Fibroblast of skin of right quadriceps (primary cell): ENCODE measurements at regions not wholly inside any gene's neighbourhood (a gene's known extent, or its start where the extent isn't known, plus 50 kb on each side); places are given as distances from the start of the nearest gene placed in this dataset.

Experiments used
- DNase-seq: peaks from one replicate; pipeline ENCODE4 v3.0.0-alpha.2; 2013

DNA sequence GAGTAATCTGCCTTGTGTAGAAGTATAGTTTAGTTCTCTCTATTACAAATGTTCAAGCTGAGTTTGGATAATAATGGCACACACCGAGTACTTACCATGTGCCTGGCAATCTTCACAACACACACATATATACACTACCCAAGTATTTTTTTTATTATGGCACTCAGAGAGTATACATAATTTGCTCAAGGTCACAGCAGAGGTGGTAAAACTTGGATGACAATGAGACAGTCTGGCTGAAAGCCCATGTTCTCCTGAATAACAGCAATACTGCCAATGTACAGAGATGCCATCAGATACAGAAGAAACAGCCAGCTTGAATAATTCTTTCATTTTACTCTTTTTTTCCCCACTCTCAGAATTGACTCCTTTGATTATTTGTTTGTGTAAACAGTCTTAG, 460.0 kb downstream of the CNTN6 start:
- DNase-seq: no peak

DNA sequence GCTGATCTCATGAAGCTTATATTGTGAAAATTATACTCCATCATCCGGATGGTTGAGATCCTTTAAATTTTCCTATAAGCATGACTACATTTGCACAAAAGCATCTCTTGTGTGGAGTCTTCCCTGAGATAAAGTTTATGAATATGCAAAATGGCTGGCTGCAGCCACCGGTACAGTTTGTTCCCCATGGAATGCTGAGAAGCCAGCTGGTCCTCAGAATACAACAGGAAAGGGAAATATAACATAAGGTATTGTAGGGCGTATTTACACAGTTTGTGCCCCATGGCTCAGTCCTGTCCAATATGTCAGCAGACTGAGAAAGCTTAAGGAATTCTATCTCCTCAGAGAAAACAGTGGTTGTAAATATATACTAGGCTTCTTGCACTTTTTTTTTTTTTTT, 468.6 kb downstream of the CNTN6 start:
- DNase-seq: no peak

DNA sequence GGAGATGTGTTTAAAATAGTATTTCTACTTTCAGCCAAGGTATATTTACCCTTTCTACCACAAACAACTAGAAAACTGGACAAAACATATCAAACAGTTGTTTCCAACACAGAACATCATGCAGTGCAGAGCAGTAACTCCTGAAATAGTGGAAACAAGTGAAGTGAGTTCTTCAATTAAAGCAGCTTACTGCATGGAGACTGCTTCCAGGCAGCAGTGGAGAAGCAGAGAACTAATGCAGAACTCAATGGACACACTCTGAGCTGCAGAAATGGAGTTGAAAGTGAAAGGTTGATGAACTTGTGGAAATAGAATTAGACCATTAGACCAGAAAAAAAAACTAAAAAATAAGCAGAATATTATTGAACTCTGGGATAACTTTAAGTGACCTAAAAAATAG, 478.9 kb downstream of the CNTN6 start:
- no peak for DNase-seq

DNA sequence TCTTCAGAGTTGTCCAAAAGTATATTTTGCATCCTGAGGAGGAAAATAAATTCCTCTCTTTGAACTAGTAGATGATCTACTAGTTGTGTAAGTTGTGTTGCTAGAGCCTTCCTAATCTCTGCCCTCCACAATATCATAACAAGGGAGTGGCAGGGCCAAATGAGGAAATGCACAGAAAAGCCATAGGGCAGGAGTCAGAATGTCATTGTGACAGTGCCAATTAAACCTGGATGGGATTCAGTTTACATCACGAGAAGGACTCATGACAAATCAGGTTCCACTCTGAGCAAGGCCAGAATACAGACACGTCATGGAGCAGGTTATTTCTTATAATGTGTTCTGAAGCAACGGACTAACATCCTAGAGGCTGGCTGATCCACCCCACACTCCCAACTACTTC, 483.2 kb downstream of the CNTN6 start:
- DNase-seq: no peak

DNA sequence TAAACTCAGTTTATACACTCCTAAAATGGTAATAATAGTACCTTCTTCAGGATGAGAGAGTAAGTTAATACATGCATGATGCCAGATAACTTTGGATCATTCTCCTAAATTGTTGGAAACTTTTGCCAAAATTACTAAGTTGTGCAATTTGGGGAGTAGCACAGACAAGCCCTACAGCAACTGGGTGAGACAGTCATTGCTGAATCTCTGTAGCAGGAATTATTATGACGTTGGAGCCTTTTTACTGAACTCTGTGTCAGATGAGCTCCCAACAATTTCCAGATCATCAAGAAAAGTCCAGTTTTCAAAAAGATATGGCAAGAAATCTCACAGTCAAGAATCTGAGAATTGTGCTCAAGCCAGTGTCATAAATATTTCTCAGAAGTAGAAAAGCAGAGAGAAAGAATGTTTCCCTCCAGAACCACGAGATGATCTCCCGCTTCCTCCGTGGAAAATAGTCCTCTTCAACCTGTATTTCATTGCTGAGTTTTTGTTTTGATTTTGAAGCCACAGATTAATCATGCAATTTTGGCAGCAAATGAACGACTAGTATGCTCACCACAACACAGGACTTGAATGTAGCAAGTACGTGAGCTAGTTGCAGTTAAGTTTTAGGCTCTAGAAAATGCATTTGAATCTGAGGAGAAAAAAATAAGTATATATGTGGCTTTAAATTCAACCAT, 485.4 kb downstream of the CNTN6 start:
- DNase-seq: peak; percentile 60

DNA sequence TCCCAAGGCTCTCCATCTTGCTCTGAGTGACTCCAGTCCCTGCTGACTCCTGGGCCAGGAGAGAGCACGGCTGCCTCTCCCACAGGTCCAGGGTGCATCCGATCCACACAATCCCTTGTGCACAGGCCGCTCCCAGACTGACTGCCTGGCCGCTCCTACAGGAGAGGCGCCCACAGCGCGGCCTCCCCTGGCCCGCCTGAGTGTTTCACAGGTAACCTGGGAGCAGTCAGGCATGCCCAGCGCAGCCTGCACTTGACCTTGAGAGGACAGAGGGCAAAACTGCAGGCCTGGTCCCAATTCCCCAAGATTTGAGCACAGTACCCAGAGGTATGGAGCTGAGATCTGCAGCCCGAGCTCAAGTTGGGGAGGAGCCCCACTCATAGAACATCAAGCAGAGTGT, 490.2 kb downstream of the CNTN6 start:
- no peak for DNase-seq

DNA sequence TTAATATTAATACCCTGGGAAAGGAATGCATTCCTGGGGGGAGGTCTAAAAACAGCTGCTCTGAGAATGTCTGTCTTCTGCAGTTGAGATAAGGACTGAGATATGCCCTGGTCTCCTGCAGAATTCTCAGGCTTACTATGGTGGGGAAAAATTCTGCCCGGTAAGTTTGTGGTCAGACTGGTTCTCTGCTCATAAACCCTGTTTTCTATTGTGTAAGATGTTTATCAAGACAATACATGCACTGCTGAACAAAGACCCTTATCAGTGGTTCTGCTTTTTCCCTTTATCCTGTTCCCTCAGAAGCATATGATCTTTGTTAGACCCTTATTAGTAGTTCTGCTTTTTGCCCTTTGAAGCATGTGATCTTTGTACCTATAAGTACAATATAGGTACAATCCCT, 494.6 kb downstream of the CNTN6 start:
- no peak for DNase-seq

DNA sequence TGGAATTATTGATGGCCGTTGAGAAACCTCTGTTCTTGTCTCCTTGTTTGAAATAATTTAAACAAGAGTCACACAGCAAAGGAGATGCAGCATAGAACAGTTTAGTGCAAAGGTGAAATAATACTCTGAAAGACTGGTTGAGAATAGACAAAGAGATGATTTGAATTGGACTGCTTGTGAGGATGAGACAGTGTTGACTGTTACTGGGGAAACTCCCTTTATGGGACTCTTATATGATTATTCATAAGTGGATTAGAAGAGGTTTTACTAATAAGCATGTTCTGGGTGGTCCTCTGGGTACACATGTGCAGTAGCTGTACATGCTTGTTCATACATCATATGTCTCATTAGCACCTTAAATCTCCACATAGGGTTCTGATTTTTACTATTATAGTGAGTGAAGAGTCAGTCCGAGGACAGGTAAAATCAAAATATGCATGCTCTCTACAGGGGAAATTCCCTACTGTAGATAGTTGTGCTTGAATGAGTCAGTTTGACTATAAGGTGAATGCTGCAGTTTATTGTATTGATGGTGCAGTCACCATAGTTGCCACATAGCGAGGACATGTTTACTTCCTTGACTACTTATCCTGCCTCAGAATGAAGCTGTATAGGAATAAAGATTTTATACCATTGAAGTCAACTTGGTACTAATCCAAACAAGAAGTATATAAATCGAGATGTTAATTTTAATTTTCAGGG, 498.7 kb downstream of the CNTN6 start:
- DNase-seq: no peak

DNA sequence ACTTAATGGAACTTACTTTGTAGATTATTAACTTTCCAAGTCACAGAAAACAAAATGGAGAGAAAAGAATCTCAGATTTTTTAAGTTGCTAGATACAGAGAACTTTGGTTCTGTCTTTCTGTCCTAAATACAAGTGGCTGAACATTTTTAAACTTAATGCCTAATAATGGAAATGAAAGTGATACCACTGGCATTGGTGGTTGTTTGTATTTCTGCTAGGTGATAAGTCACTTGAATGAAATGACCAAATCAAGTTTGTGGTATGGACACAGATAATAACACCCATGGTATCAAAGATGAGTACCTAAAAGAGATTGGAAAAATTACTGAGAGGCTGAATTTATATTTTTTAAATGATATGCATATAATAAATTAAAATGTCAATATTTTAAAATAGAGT, 502.1 kb downstream of the CNTN6 start:
- DNase-seq: no peak

DNA sequence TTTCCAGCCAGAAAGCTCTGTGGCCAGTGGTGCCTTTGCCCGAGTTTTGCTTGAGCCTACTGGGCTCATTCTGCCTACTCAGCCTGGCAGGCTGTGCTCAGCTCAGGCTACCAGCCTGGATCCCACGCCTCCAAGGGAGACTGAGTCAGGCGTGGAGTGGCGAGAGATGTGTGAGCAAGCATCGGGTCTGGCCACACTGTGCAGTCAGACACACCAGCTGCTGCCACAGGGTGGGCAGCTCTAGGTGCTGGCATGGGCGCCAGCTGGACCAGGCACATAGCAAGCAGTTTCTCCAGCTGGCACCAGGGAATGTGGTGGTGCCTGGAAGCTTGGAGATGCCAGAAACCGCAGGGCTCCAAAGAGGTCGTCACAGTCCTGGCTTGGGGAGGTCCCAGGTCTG, 498.5 kb upstream of the CNTN4 start:
- no peak for DNase-seq

DNA sequence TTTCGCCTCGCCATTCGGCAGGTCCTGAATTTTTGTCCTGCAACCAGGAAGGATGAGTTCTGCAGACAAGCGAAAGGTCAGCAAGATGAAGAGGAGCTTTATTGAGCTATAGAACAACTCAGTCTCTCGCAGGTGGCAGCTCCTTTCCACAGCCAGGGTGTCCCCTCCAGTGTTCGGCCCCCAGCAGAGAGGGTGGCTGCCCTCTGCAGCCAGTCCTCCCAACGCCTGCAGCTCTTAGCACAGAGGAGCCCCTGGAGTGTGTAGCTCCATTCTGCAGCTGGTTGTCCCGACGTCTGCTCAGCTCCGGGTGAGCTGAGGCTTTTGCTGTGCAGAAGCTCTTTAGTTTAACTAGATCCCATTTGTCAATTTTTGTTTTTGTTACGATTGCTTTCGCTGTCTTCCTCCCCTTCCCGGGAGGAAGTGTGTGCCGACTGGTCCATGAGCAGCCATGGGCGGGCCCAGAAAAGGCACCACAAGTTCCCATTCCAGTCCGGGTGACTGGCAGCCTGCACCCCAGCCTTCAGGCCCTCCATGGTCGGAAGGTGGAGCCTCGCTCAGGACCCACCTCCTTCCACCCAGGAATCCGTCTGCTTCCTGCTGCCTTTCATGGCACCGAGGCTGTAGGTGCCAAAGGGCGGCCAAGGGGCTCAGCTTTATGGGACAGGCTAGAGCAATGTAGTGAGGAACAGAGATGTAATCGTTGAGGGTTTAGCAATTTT, 497.8 kb upstream of the CNTN4 start:
- no peak for DNase-seq

DNA sequence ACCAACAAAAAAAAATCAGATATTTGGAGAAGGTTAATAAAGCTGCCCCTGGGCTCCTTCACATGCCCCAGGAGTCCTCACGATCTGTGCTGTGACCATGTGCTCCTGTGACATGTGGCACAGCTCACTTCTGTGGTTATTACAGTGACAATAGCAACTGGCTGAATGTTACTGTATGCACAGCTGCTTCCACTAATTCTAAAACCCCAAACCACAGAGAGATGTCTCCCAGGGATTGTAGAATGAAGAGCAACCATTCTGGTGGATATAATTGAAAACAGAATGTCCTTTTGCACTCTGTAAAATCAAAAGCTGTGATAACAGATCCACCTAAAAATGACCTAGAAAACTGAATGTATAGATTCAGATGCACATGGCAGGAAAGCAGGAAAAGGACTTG, 489.2 kb upstream of the CNTN4 start:
- peak; percentile 69 for DNase-seq

DNA sequence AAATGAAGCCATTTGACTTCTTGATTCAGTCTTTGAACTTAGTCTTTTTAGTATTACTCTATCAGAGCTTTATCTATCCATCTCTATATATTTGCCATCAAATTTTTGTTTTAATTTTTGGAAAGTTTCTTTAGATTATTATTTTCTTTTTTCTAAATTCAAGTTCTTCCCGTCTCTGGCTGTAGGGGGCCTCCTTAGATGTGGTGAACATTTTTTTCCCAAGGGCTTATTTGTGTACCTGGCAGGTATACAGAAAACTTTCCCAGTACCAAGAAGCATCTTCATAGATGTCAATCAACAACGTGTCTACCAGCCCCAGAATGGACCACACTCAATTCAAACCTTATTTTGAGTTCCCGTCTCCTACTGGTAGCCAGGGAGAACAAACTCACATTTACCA, 486.8 kb upstream of the CNTN4 start:
- no peak for DNase-seq

DNA sequence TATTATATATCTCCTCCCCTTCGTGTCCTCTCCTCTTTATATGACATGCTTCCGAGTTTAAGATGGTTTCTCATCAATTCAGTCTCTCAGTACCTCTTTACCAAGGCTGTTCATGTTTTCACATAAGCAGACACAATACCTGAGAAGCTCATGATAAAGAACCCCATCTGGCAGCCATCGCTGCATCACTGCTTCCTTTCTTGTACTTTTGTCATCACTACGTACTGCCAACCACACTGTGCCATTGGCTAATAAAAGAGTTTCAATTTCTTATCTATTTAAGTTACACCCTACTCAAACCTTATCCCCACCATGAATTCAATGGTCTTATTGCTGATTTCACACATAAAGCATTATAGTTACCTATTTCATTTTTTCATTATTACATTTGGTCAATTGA, 484.7 kb upstream of the CNTN4 start:
- DNase-seq: no peak

DNA sequence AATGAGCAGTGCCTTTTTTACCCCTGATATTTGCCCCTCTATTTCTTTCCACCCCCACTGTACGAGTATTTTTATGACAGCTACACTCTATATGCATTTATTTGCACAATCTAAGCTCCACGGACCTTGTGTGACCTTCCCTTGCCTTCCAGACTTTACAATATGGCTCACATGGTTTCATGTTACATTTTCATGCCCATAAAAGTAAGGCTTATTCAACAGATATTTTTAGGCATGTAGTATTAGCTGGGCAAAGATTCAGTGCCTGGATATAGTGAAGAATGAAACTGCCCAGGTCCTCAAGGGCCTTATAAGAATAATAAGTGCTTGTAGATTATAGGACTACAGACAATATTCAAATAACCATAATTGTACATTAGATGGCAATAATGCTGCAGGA, 481.9 kb upstream of the CNTN4 start:
- peak; percentile 17 for DNase-seq

DNA sequence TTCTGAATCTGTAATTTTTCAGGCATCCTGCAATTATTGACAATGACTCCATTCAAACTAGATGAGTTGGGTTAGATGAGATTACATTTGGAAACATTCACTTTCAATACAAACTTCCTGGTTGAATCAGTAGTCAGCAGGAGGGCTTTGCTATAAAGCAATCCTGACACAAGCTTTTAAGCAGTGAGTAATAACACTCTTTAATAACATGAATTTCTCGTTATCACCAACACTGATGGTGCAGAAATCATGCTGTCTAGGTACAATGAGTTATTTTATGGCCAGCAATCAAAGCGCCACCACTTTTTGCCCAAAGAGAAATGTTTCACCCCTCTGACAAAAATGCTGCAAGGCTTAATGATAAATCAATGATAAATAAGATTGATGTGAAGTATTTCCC, 474.8 kb upstream of the CNTN4 start:
- no peak for DNase-seq

DNA sequence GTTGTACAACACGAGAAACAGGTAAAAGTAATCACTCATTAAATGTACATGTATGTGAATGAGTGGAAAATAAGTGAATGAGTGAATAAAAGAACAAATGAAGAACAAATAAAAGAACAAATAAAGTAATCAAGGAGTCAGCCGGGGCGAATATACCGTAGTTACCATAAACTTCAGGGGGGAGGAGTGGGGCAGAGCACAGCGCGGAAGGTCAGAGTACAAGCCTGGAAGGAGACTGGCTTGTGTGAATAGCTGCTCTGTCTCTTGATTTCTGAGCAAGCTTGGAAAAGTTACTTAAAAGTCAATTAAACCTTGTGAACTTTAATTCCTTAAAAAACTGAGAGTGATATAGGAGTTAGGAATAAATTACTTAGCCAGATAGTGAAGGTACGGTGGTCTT, 466.5 kb upstream of the CNTN4 start:
- DNase-seq: no peak

DNA sequence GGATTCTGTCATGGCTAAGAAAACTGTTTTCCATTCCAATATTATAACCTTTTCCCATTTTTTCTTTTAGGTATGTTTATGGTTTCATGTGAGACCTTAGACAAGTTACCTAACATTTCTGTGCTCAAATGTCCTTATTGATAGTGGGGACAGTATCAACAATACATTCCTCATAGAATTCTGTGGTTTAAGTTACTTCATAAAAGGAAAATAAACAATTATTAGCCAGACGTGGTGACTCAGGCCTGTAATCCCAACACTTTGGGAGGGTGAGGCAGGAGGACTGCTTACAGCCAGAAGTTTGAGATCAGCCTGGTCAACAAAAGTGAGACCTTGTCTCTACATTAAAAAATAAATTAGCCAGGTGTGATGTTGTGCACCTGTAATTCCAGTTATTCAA, 436.8 kb upstream of the CNTN4 start:
- DNase-seq: no peak

DNA sequence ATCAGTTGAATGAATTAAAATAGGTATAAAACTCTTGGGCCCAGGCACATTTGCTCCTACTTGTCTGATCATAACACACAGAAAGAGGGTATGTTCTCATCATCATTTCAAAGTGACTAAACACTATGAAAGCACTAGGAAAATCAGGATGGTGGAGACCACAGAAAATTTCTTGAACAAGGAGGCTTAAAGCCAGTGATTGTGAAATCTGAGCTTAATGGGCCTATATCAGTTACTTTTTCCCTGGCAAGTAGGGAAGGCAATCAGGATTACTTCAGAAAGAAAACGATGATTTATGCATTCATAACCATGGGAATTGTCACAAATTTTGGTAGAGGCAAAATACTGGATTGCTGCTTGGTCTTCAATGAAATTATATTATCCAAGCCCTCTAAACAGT, 434.4 kb upstream of the CNTN4 start:
- no peak for DNase-seq

DNA sequence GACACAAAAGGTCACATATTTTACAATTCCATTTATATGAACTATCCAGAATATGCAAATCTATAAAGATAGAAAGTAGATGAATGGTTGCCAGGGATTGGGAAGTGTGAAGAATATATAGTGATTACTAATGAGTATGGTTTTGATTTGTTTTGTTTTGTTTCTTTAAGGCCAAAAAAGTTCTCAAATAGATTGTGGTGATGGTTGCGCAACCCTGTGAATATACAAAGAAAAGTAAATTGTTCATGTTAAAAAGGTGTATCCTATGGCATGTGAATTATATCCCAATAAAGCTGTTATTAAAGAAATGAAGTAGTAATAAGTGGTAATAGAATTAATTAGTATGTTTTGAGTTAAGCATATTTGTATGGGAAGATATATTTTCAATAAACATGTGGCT, 431.8 kb upstream of the CNTN4 start:
- no peak for DNase-seq

DNA sequence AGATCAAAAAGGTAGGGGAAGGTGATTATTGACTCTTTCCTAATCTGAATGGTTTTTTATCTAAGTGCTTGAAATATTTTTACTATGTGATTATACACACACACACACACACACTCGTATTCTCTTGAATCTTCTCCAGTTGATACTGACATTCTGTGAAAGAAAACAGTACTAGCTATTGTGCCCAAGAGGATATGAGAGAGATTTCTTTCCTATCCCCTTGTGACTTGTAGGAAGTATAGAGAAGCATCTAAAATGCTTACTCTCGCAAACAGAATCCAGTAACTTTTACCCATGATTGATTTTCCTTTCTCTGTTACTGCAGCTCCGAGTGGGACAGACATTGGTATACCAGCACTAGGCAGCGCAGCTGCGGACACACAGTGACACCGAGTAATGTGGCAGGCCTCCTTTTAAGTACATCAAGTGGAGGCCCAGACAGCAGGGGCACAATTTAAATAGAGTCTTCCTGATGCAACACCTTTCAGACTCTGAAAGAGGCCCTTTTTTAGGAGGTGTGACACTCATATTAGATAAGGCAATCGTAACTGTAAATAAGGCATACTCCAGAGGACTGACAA, 421.0 kb upstream of the CNTN4 start:
- DNase-seq: no peak

DNA sequence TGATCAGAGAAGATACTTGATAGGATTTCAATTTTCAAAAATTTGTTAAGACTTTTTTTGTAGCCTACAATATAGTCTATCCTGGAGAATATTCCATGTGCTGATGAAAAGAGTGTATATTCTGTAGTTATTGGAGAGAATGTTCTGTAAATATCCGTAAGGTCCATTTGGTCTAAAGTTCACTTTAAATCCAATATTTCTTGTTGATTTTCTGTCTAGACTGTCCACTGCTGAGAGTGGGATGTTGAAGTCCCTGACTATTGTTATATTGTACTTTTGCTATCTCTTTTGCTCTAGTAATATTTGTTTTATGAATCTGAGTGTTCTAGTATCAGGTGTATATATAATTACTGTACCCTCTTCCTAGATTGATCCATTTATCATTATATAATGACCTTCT, 406.2 kb upstream of the CNTN4 start:
- no peak for DNase-seq

DNA sequence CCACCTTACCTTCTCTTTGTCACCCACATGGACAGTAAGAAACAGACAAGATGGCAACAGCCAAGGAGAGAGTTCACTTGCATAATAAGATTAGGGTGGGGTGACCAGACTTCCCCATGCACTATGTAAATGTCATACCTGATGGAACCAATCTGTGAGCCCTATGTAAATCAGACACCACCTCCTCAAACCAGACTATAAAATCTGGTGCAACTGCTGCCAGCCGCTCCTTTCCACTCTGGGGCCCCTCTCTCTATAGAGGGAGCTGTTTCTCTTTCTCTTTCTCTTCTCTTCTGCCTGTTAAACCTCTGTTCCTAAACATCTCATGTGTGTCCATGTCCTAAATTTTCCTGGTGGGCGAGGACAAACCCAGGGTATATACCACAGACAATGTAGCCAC, 405.5 kb upstream of the CNTN4 start:
- DNase-seq: no peak

DNA sequence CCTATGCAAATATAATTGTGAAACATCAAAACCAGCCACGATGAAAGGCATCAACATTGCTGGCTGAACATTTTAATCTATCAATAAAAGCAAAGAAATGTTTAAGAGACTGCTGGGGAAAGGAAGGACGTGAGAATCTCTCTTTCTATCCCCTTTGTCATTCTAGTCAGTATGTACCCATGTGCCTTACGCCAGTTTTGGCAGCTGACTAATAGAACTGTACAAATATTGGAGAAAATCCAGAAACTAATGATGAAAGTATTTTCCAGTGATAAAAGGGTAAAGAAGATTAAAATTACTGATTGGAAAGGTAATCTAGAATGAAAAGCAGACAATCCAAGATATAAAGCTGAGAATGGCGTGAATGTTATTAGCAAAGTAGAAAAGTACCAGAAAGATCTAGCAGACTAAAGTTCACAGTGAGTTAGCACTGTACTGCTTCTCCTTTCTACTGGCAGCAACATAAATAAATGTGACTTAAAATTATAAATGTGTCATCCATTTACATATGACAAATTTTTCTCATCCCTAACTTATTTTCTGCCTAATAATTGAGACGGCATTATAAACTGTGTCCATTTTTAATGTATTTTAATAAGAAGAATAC, 401.9 kb upstream of the CNTN4 start:
- DNase-seq: no peak
